Omental fat pad (tissue), 3 donors: ENCODE measurements at regions not wholly inside any gene's neighbourhood (a gene's known extent, or its start where the extent isn't known, plus 50 kb on each side); places are given as distances from the start of the nearest gene placed in this dataset.
A peak's percentile ranks its signal among the peaks of the same experiment; 100 is the strongest.
"Not testable (repeated sequence)": the region's sequence is repeated elsewhere in the genome, so short reads cannot be mapped to it uniquely, and the experiment has no call there.

ENCODE experiments used
- ATAC-seq: fragments of 150-250 bp; one replicate; pipeline ENCODE4 v1.9.1; 2016; ENCODE audit warnings: mild to moderate bottlenecking, moderate library complexity; ENCODE audit not compliant: low FRiP score
- DNase-seq: peaks from one replicate; pipeline ENCODE4 v3.0.0-alpha.2; 2019; ENCODE audit warnings: low spot score
- TF ChIP-seq, protein P1 (sequence below), 3 donors: fragments of 450-650 bp; IDR thresholded peaks; one replicate each; pipeline ENCODE4 v1.5.1; 2016 to 2017; ENCODE audit warnings: antibody characterized with exemption in 3 of 3, mild to moderate bottlenecking in 3 of 3, moderate library complexity in 2 of 3

GRCh38 chr1:224542783-224543440, 73.2 kb upstream of the CNIH3 start:
- TF ChIP-seq, protein P1, sequence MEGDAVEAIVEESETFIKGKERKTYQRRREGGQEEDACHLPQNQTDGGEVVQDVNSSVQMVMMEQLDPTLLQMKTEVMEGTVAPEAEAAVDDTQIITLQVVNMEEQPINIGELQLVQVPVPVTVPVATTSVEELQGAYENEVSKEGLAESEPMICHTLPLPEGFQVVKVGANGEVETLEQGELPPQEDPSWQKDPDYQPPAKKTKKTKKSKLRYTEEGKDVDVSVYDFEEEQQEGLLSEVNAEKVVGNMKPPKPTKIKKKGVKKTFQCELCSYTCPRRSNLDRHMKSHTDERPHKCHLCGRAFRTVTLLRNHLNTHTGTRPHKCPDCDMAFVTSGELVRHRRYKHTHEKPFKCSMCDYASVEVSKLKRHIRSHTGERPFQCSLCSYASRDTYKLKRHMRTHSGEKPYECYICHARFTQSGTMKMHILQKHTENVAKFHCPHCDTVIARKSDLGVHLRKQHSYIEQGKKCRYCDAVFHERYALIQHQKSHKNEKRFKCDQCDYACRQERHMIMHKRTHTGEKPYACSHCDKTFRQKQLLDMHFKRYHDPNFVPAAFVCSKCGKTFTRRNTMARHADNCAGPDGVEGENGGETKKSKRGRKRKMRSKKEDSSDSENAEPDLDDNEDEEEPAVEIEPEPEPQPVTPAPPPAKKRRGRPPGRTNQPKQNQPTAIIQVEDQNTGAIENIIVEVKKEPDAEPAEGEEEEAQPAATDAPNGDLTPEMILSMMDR (IDR thresholded peaks at IDR 0.05): no peak
- ATAC-seq: peak; percentile 57
- no peak for DNase-seq

DNA sequence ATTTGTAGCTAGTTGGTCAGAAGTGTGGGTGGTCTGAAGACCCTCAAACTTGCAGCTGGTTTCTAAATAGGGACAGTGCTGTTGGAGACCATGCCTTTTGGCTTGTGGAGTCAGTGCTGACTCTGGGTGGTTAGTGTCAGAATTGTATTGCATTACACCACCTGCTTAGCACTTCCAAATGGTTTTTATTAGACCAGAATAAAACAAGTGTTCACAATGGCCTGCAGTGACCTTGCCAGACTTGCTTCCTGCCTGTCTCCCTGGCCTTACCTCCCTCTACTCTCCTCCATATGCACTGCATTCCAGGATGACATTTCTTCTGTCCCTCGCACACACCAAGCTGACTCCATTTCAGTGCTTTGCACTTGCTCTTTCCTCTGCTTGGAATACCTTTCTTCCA, 72.7 kb upstream of the CNIH3 start:
- DNase-seq (no peak), ATAC-seq (no peak)
- TF ChIP-seq, protein P1 (IDR thresholded peaks at IDR 0.05): no peak

GRCh38 chr1:224544346-224545110, 71.6 kb upstream of the CNIH3 start:
- ATAC-seq (no peak), DNase-seq (no peak)
- TF ChIP-seq, protein P1 (IDR thresholded peaks at IDR 0.05): no peak

DNA sequence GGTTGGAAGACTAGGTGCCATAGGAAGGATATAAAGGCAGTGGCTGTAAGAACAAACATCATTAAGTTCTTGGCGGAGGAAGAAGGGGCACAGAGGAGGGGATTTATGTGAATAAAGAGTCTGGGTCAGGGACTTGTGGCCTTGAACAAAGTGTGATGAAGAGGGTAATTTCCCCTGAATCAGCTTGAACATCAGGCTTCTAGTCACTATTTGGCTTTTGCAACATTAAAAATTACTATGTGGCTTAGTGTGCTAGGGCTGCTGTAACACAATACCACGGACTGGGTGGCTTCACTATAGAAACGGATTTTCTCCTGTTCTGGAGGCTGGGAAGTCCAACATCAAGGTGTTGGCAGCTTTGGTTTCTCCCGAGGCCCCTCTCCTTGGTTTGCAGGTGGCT, 70.5 kb upstream of the CNIH3 start:
- TF ChIP-seq, protein P1 (IDR thresholded peaks at IDR 0.05): no peak
- DNase-seq: no peak
- ATAC-seq: no peak

DNA sequence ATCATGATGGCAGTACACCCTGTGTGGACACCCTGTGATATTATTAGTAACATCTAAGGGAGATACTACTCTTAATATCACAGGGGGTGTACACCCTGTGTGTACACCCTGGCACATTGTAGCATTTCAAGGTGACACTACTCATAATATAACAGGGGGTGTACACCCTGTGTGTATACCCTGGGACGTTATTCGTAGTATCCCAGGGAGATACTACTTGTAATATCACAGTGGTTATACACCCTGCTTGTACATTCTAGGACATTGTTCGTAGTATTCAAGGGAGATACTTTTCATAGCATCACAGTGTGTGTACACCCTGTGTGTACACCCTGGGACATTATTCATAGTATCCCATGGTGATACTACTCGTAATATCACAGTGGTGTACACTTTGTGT, 67.4 kb upstream of the CNIH3 start:
- no peak for DNase-seq
- ATAC-seq: no peak
- TF ChIP-seq, protein P1 (IDR thresholded peaks at IDR 0.05): no peak

DNA sequence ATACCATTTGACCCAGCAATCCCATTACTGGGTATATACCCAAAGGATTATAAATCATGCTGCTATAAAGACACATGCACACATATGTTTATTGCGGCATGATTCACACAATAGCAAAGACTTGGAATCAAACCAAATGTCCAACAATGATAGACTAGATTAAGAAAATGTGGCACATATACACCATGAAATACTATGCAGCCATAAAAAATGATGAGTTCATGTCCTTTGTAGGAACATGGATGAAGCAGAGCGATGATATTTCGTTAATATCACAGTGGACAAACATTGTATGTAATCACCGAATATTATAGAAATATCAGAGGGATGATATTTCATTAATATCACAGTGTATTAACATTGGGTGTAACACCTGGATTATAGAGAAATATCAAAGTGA, 64.9 kb upstream of the CNIH3 start:
- not testable (repeated sequence) for DNase-seq, ATAC-seq

- TF ChIP-seq, protein P1 (IDR thresholded peaks at IDR 0.05): no peak
- DNase-seq (no peak), ATAC-seq (no peak)
These were observed 62.1 kb upstream of the CNIH3 start for GRCh38 chr1:224554056-224554455.
